ENCODE measurements at regions not wholly inside any gene's neighbourhood (a gene's known extent, or its start where the extent isn't known, plus 50 kb on each side); places are given as distances from the start of the nearest gene placed in this dataset.

DNA sequence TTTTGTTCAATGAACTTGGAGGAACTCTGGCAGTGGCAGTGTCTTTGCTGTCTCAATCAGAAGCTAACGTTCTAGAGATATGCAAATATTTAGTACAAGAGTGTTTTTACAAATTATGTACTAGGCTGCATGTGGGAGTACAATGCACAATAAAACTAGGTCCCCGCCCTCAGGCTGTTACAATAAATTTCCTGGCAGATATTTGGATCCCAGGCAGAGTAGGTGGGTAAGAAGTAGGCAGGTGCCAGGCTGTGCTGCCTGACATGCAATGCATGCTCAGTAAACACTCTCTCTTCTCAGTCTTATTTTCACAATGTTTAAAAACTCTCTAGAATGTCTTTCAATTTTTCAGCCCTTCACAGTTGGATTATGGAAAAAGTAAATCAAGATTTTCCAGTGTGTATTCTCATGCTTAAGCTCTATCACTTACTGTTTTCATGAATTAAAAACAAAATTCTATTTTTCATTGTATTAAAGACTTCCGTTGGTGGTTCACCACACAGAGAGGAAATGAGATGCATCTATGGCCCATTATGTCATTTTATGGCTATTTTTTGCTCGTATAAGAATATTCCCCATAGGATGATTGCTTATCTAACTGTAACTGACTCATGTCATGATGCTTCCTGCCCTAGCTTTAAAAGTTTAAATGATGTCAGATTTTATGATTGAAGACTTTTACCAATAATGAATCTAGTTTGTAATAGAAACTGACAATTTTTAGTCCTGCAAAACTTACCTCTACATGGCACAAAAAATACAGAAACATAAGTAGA is 346.1 kb downstream of the RND3 start:
- TF ChIP-seq, protein P1, sequence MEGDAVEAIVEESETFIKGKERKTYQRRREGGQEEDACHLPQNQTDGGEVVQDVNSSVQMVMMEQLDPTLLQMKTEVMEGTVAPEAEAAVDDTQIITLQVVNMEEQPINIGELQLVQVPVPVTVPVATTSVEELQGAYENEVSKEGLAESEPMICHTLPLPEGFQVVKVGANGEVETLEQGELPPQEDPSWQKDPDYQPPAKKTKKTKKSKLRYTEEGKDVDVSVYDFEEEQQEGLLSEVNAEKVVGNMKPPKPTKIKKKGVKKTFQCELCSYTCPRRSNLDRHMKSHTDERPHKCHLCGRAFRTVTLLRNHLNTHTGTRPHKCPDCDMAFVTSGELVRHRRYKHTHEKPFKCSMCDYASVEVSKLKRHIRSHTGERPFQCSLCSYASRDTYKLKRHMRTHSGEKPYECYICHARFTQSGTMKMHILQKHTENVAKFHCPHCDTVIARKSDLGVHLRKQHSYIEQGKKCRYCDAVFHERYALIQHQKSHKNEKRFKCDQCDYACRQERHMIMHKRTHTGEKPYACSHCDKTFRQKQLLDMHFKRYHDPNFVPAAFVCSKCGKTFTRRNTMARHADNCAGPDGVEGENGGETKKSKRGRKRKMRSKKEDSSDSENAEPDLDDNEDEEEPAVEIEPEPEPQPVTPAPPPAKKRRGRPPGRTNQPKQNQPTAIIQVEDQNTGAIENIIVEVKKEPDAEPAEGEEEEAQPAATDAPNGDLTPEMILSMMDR (IDR thresholded peaks at IDR 0.05; ENCODE audit: low read depth, low read length) = no peak
- DNase-seq (ENCODE audit: extremely low read depth, low read depth) = no peak

DNA sequence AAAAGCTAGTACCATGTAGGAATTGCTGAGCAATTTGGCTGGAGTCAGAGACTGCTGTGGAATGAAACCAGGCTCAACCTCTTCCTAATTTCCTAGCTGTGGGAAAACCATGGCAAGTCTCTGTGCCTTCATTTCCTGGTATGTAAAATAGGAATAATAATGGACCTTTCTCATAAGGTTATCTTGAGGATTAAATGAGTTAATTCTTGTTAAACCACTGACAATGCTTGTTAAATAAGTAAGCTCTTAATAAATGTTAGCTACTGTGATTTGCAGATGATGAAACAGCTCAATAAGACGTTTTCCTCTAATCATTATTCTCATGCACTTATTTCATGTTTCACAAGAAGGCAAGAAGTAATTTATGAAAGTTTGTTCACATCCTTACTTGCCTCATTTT is 346.7 kb downstream of the RND3 start:
- TF ChIP-seq, protein P1 (IDR thresholded peaks at IDR 0.05; ENCODE audit: low read depth, low read length) = no peak
- DNase-seq (ENCODE audit: extremely low read depth, low read depth) = no peak

DNA sequence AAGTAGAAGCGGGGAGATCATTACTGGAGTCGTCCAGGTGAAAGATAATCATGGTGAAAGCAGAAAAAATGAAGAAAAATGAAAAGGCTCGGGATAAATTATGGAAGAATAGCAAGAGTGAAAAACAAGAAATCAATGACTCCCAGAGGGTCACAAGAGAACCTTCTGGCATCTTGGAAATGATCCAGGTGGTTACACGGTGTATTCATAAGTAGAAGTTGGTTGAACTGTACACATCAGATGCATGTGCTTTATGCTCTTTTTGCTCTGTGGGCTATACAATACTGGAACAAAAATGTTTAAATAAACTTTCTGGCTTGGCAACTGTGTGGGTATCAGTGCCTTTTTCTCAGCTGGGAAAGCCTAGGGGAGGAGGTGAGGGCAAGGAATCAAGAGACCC is 348.9 kb downstream of the RND3 start:
- TF ChIP-seq, protein P1 (IDR thresholded peaks at IDR 0.05; ENCODE audit: low read depth, low read length) = no peak
- no peak for DNase-seq (ENCODE audit: extremely low read depth, low read depth)

DNA sequence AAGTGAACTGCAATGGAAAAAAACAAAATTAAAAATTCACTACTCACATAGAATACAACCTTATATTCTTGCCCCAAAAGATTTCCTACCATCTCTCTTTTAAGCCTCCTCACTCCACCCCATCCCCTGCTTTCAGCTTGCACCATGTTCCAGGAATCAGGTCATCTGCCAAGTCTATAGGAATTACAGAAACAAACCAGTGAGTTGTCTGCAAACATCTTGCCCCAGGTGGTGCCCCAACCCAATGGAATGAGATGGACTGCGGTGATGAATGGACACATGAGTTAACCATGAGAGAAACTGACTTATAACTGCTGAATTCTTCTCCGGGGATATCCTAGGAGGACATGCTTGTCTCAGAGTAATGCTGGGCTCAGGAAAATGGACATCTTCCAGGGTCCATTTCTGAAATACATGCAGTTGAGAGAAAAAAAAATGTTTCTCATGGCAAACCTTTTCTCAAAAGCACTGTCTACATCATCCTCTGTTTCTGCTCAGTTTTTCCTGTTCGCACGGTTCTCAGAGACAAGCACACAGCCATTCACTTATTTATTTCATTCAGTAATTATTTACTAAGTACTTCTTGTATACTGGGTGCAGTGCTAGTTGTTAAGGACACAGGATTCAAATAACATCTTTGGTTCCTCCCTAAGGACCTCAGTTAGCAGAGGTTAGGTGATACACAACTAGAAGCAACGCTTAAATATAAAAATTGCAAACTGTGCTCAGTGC is 350.0 kb downstream of the RND3 start:
- no peak for DNase-seq (ENCODE audit: extremely low read depth, low read depth)
- TF ChIP-seq, protein P1 (IDR thresholded peaks at IDR 0.05; ENCODE audit: low read depth, low read length) = no peak

DNA sequence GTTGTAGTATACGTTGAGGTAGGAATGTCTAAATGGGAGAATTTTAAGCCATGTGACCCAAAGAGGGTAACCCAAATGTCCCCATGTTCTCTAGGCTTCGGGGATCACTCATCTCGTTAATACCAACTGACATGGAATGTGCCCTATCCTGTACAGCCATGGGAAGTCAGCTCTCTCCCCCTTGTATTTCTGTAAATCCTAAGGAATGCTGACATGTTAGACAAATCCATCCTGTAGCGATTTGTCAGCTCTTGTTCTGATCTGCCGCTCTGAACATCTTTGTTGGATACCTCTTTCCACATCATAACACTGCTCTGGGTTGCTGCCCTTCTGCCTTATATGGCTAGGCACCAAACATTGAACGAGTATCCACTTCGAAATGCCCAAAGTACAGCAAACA is 350.6 kb downstream of the RND3 start:
- DNase-seq (ENCODE audit: extremely low read depth, low read depth) = no peak
- TF ChIP-seq, protein P1 (IDR thresholded peaks at IDR 0.05; ENCODE audit: low read depth, low read length) = no peak

DNA sequence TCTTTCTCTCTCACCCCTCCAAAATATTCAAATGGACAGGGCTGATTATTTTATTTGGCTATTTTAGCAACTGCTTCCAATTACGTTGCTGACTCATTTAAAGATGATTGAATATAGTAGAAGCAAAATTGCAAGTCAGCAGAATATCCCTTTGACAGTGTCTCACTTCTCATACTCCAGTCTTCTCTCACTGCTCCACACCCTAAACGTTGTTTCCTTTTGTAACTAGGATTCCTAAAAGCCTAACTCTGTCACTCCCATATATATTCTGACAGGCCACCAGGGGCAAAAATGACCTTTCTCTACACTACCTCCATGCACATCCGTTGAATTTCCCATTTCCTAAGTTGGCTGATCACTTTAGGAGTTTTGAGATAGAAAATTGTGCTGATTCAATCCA is 351.1 kb downstream of the RND3 start:
- TF ChIP-seq, protein P1 (IDR thresholded peaks at IDR 0.05; ENCODE audit: low read depth, low read length) = no peak; the same call in 1 of the 2 replicates
- DNase-seq (ENCODE audit: extremely low read depth, low read depth) = no peak

DNA sequence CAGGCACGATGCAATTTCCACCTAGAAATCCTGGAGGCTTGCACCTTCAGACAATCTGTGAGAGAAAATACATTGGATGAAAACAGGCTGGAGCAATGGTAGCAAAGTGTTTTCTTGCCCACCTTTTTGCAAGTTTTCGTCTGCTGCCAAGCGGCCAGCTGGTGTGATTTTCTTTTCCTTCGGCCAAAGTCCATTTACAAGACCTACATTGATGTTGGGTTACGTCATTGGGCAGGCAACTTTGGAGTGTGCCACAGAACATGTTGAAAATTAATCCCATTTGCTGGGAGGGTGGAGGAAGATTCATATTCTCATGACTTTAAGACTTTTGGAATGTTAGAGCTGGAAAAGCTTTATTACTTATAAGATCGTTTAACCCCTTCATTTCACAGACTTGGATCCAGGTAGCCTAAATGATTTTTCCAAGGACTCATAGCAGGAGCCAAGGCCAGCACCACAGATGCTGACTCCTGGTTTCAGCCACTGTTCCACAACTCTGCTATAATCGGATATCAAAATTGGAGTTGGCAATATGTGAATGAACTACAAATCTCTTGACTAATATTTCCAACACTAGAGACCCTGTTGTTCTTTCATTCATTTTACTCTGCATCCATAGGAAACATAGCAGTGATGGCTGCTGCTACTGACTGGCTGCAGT is 352.1 kb downstream of the RND3 start:
- no peak for DNase-seq (ENCODE audit: extremely low read depth, low read depth)
- TF ChIP-seq, protein P1 (IDR thresholded peaks at IDR 0.05; ENCODE audit: low read depth, low read length) = no peak
